CD14-positive monocyte (primary cell): ENCODE measurements at regions not wholly inside any gene's neighbourhood (a gene's known extent, or its start where the extent isn't known, plus 50 kb on each side); places are given as distances from the start of the nearest gene placed in this dataset.

Source experiments
- DNase-seq, 3 donors: peaks; one replicate each; pipeline ENCODE4 v3.0.0-alpha.2; 2011 to 2022
- H2AFZ ChIP-seq: 2 replicates; pipeline ENCODE4 v1.6.0; 2012; ENCODE audit warnings: mild to moderate bottlenecking, low read depth, low read length, inconsistent platforms; ENCODE audit not compliant: insufficient read depth, poor library complexity, severe bottlenecking
- H3K27ac ChIP-seq, 2 donors: 1 replicate in 1 of 2; 2 replicates in 1 of 2; pipeline ENCODE4 v1.5.1; 2012 to 2013; ENCODE audit warnings: low read length in 2 of 2, control low read depth in 1 of 2, inconsistent platforms in 1 of 2, low read depth in 1 of 2, mild to moderate bottlenecking in 1 of 2
- H3K27me3 ChIP-seq, 2 donors: one replicate each; pipeline versions ENCODE4 v1.6.0 to v1.6.1; 2011 to 2013; ENCODE audit warnings: low read length in 2 of 2; ENCODE audit not compliant: control insufficient read depth in 2 of 2, insufficient read depth in 2 of 2
- H3K36me3 ChIP-seq, 2 donors: replicated peaks in 1 of 2; 1 replicate in 1 of 2; 2 replicates in 1 of 2; pipeline versions ENCODE4 v1.5.1 to v1.6.1; 2012 to 2013; ENCODE audit warnings: low read length in 2 of 2, control low read depth in 1 of 2, inconsistent platforms in 1 of 2, mild to moderate bottlenecking in 1 of 2; ENCODE audit not compliant: insufficient read depth in 2 of 2, control insufficient read depth in 1 of 2
- H3K4me1 ChIP-seq, 2 donors: 1 replicate in 1 of 2; 2 replicates in 1 of 2; pipeline versions ENCODE4 v1.5.1 to v1.6.1; 2012 to 2013; ENCODE audit warnings: low read length in 2 of 2, control low read depth in 1 of 2, inconsistent platforms in 1 of 2, mild to moderate bottlenecking in 1 of 2, moderate library complexity in 1 of 2; ENCODE audit not compliant: insufficient read depth in 2 of 2, control insufficient read depth in 1 of 2
- H3K4me2 ChIP-seq: replicated peaks from 2 replicates; pipeline ENCODE3; 2012; ENCODE audit warnings: low read length, moderate library complexity, mild to moderate bottlenecking; ENCODE audit not compliant: poor library complexity, severe bottlenecking; ENCODE audit errors: extremely low read depth
- H3K4me3 ChIP-seq, 3 experiments: fragments of 200-600 bp in 1 of 3; sonication (generic) in 1 of 3; replicated peaks in 1 of 3; 1 replicate in 2 of 3; 2 replicates in 1 of 3; pipeline ENCODE4 v1.5.1; 2011 to 2013; ENCODE audit warnings: low read length in 3 of 3, mild to moderate bottlenecking in 3 of 3, control low read depth in 2 of 3, low read depth in 2 of 3, inconsistent platforms in 1 of 3, moderate library complexity in 1 of 3
- H3K79me2 ChIP-seq: 2 replicates; pipeline ENCODE4 v1.6.0; 2012; ENCODE audit warnings: mild to moderate bottlenecking, control low read depth, inconsistent platforms, low read length, moderate library complexity; ENCODE audit not compliant: insufficient read depth
- H3K9ac ChIP-seq: 2 replicates; pipeline ENCODE4 v1.6.0; 2017; ENCODE audit warnings: low read length, mild to moderate bottlenecking; ENCODE audit not compliant: insufficient read depth, poor library complexity, severe bottlenecking
- H3K9me3 ChIP-seq, 2 donors: replicated peaks in 1 of 2; 1 replicate in 1 of 2; 2 replicates in 1 of 2; pipeline versions ENCODE4 v1.5.1 to v1.6.1; 2012 to 2013; ENCODE audit warnings: low read length in 2 of 2, control low read depth in 1 of 2; ENCODE audit not compliant: control insufficient read depth in 1 of 2, insufficient read depth in 1 of 2
- H4K20me1 ChIP-seq: 2 replicates; pipeline ENCODE4 v1.6.0; 2012; ENCODE audit warnings: mild to moderate bottlenecking, low read length, control low read depth, moderate library complexity; ENCODE audit not compliant: insufficient read depth
- H3K27ac Mint-ChIP-seq, 7 donors: one replicate each; pipeline ENCODE4 v1.8.0; 2020; ENCODE audit warnings: mild to moderate bottlenecking in 7 of 7, mixed read lengths in 7 of 7, moderate library complexity in 6 of 7, inconsistent platforms in 2 of 7
- H3K27me3 Mint-ChIP-seq, 3 donors: one replicate each; pipeline ENCODE4 v1.8.0; 2021 to 2022; ENCODE audit warnings: low read depth in 3 of 3, mild to moderate bottlenecking in 3 of 3, mixed read lengths in 3 of 3, moderate library complexity in 3 of 3, inconsistent platforms in 1 of 3
- H3K36me3 Mint-ChIP-seq, 2 donors: one replicate each; pipeline ENCODE4 v1.8.0; 2020; ENCODE audit warnings: mixed read lengths in 2 of 2, inconsistent platforms in 1 of 2, mild to moderate bottlenecking in 1 of 2
- H3K4me1 Mint-ChIP-seq: one replicate; pipeline ENCODE4 v1.8.0; 2020; ENCODE audit warnings: mild to moderate bottlenecking, mixed read lengths
- H3K4me3 Mint-ChIP-seq, 2 donors: one replicate each; pipeline ENCODE4 v1.8.0; 2020; ENCODE audit warnings: mild to moderate bottlenecking in 2 of 2, mixed read lengths in 2 of 2, moderate library complexity in 1 of 2
- H3K9me3 Mint-ChIP-seq, 7 donors: one replicate each; pipeline ENCODE4 v1.8.0; 2020 to 2022; ENCODE audit warnings: mixed read lengths in 7 of 7, mild to moderate bottlenecking in 6 of 7, moderate library complexity in 6 of 7, inconsistent platforms in 2 of 7
- WGBS: methylation state at CpG from one replicate; pipeline ENCODE4 v1.1.5; 2013; ENCODE audit warnings: missing lambda C conversion rate; ENCODE audit not compliant: insufficient coverage; 5-methylcytosine and 5-hydroxymethylcytosine counted together
- intact Hi-C, 2 donors: fragments of 100-400 bp; cut with micrococcal nuclease; formaldehyde crosslinking; loops; one replicate each; pipeline versions ENCODE4 v1.15.0 to v1.15.1; 2023
- TF ChIP-seq, protein P1 (sequence below): fragments of 200-600 bp; IDR thresholded peaks from one replicate; pipeline ENCODE4 v1.8.0; 2022; ENCODE audit warnings: antibody characterized with exemption, mild to moderate bottlenecking

DNA sequence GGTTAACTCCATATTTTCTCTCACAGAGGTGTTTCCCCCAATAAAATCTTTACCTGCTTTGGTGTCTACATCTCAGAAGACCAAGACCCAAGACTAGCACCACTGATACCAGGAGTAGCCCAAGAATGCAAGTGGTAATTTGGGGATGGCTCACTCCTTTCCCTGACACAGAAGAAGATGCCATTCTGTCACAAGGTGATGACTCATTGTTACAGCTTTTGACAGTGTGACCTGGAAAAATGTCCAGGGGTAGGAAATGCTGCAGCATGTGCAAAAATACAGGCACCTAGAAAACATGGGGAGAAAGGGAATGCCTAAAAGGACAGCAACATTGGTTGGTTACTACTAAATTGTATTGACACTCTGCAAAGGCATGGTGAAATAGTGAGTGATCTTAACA, 254.0 kb upstream of the GJE1 start:
- Histone ChIP-seq H3K27me3 (no peaks in the 10 kb centered on the region), H3K36me3 (no peaks in the 10 kb centered on the region), H2AFZ (no peak overlapping the region), H4K20me1 (no peaks in the 10 kb centered on the region), H3K4me1 (no peaks in the 10 kb centered on the region), H3K9ac (no peak overlapping the region), H3K4me3 (no peak overlapping the region), H3K9me3 (peaks cover 5 to 12% of the 10 kb centered on the region in 2 donors), H3K27ac (no peak overlapping the region), H3K79me2 (no peaks in the 10 kb centered on the region), H3K4me2 (no peak overlapping the region)
- Mint-ChIP-seq H3K4me3 (no peak overlapping the region), H3K27ac (no peak overlapping the region), H3K9me3 (peaks cover 5 to 9% (median 8%) of the 10 kb centered on the region in 7 donors), H3K4me1 (peaks cover 8% of the 10 kb centered on the region), H3K36me3 (no peaks in the 10 kb centered on the region), H3K27me3 (no peaks in the 10 kb centered on the region)
- no peak for DNase-seq
- TF ChIP-seq, protein P1, sequence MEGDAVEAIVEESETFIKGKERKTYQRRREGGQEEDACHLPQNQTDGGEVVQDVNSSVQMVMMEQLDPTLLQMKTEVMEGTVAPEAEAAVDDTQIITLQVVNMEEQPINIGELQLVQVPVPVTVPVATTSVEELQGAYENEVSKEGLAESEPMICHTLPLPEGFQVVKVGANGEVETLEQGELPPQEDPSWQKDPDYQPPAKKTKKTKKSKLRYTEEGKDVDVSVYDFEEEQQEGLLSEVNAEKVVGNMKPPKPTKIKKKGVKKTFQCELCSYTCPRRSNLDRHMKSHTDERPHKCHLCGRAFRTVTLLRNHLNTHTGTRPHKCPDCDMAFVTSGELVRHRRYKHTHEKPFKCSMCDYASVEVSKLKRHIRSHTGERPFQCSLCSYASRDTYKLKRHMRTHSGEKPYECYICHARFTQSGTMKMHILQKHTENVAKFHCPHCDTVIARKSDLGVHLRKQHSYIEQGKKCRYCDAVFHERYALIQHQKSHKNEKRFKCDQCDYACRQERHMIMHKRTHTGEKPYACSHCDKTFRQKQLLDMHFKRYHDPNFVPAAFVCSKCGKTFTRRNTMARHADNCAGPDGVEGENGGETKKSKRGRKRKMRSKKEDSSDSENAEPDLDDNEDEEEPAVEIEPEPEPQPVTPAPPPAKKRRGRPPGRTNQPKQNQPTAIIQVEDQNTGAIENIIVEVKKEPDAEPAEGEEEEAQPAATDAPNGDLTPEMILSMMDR, result no peak
- intact Hi-C loops, result no loop called here

DNA sequence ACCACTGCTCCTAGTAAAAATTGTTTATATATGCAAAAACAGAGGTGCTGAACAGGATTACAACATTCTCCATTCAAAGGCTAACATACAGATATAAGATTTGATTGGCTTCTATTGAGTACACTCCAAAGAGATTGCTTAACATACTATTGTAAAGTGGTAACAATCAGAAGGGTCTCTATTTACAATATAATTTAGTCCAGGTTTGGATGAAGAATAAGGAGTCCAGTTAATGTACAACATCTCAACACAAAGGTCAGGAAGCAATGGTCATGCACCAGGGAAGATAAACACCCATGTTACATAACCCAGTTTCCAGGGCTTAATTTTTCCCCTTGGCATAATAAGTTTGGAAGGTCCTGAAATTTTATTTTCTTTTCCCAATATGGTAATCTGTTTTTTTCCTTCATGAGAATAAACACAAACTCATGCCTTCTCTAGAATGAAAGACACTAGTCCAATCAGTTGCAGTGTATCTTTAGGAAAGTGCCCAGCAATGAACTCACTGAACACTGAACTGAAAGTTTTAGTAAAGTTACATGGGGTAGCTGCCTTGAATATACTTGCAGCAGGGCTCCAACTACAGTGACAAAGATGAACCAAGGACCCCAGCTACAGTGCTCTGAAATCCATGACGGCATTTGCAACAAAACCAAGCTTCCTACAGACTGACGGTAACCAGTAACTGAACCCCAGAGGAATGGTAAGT, 255.3 kb upstream of the GJE1 start:
- Mint-ChIP-seq H3K4me3 (no peak overlapping the region), H3K9me3 (peaks cover 3 to 6% (median 6%) of the 10 kb centered on the region in 7 donors), H3K27me3 (no peaks in the 10 kb centered on the region), H3K36me3 (no peaks in the 10 kb centered on the region), H3K4me1 (peaks cover 8% of the 10 kb centered on the region), H3K27ac (no peak overlapping the region)
- Histone ChIP-seq H3K9me3 (peaks cover 4 to 5% of the 10 kb centered on the region in 2 donors), H3K27ac (no peak overlapping the region), H2AFZ (no peak overlapping the region), H3K4me1 (no peaks in the 10 kb centered on the region), H3K9ac (no peak overlapping the region), H3K4me2 (no peak overlapping the region), H3K27me3 (no peaks in the 10 kb centered on the region), H3K4me3 (no peak overlapping the region), H3K79me2 (no peaks in the 10 kb centered on the region), H3K36me3 (no peaks in the 10 kb centered on the region), H4K20me1 (no peaks in the 10 kb centered on the region)
- intact Hi-C loops, result no loop called here
- DNase-seq, result no peak
- TF ChIP-seq, protein P1, result no peak
- WGBS, result 100% methylated on average over 1 of the region's 2 CpGs
